ENCODE measurements at regions not wholly inside any gene's neighbourhood (a gene's known extent, or its start where the extent isn't known, plus 50 kb on each side); places are given as distances from the start of the nearest gene placed in this dataset.
"Not testable (repeated sequence)": the region's sequence is repeated elsewhere in the genome, so short reads cannot be mapped to it uniquely, and the experiment has no call there.

DNA sequence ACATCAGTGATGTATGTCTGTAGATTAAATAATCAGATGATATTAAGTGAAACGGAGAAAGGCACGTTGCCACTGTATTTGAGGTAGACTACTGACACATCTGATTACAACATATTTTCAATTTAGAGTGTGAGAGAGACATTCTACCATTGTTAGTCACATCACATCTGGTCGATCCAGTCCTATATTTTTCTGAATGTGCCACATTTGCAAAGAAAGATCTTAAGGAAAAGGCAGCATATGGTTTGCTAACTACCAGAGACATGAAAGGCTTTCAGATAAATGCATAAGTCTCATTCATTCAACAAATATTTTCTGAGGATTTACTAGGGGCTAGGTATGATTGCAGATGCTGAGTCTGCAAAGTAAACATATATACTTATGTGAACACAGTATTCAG, 114.3 kb upstream of the RUNX1 start:
- TF ChIP-seq, protein P1, sequence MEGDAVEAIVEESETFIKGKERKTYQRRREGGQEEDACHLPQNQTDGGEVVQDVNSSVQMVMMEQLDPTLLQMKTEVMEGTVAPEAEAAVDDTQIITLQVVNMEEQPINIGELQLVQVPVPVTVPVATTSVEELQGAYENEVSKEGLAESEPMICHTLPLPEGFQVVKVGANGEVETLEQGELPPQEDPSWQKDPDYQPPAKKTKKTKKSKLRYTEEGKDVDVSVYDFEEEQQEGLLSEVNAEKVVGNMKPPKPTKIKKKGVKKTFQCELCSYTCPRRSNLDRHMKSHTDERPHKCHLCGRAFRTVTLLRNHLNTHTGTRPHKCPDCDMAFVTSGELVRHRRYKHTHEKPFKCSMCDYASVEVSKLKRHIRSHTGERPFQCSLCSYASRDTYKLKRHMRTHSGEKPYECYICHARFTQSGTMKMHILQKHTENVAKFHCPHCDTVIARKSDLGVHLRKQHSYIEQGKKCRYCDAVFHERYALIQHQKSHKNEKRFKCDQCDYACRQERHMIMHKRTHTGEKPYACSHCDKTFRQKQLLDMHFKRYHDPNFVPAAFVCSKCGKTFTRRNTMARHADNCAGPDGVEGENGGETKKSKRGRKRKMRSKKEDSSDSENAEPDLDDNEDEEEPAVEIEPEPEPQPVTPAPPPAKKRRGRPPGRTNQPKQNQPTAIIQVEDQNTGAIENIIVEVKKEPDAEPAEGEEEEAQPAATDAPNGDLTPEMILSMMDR (IDR thresholded peaks at IDR 0.05; ENCODE audit: low read depth, low read length, poor library complexity, severe bottlenecking): no peak
- TF ChIP-seq EZH2phosphoT487 (IDR thresholded peaks at IDR 0.05; ENCODE audit: borderline replicate concordance, low read length): no peak
- Histone ChIP-seq H3K4me2 (ENCODE audit: low read length) (no peak overlapping the region), H3K79me2 (ENCODE audit: control insufficient read depth, low read length) (no peaks in the 10 kb centered on the region)

GRCh38 chr21:35162831-35163230, 113.7 kb upstream of the RUNX1 start:
- Histone ChIP-seq H3K4me2 (ENCODE audit: low read length) (no peak overlapping the region), H3K27me3 (ENCODE audit: control insufficient read depth, low read length) (no peaks in the 10 kb centered on the region), H3F3A (ENCODE audit: control insufficient read depth, insufficient read depth) (no peaks in the 10 kb centered on the region), H3K27ac (ENCODE audit: low read depth, low read length) (no peak overlapping the region), H3K4me1 (ENCODE audit: control insufficient read depth, low read length) (no peaks in the 10 kb centered on the region), H3K79me2 (ENCODE audit: control insufficient read depth, low read length) (no peaks in the 10 kb centered on the region), H4K20me1 (ENCODE audit: control insufficient read depth, insufficient read depth, low read depth, low read length) (no peaks in the 10 kb centered on the region), H3K4me3 (ENCODE audit: low read length) (no peak overlapping the region), H3K36me3 (ENCODE audit: control insufficient read depth, low read length) (no peaks in the 10 kb centered on the region), H3K9me2 (replicated peaks; ENCODE audit: control insufficient read depth, low read length) (no peaks in the 10 kb centered on the region), H3K9me3 (ENCODE audit: control insufficient read depth, insufficient read depth, low read length) (peaks cover 9% of the 10 kb centered on the region; the same call in 1 of the 2 replicates)
- TF ChIP-seq, protein P1 (IDR thresholded peaks at IDR 0.05; ENCODE audit: low read depth, low read length, poor library complexity, severe bottlenecking): no peak
- TF ChIP-seq EZH2phosphoT487 (IDR thresholded peaks at IDR 0.05; ENCODE audit: borderline replicate concordance, low read length): no peak

More for the DNA sequence above, 114.3 kb upstream of the RUNX1 start:
- Histone ChIP-seq H4K20me1 (ENCODE audit: control insufficient read depth, insufficient read depth, low read depth, low read length) (no peaks in the 10 kb centered on the region), H3K9me3 (ENCODE audit: control insufficient read depth, insufficient read depth, low read length) (peaks cover 6% of the 10 kb centered on the region; the same call in 1 of the 2 replicates), H3K4me1 (ENCODE audit: control insufficient read depth, low read length) (no peaks in the 10 kb centered on the region), H3K4me3 (ENCODE audit: low read length) (no peak overlapping the region), H3K27ac (ENCODE audit: low read depth, low read length) (no peak overlapping the region), H3F3A (ENCODE audit: control insufficient read depth, insufficient read depth) (no peaks in the 10 kb centered on the region), H3K9me2 (replicated peaks; ENCODE audit: control insufficient read depth, low read length) (no peaks in the 10 kb centered on the region), H3K27me3 (ENCODE audit: control insufficient read depth, low read length) (no peaks in the 10 kb centered on the region), H3K36me3 (ENCODE audit: control insufficient read depth, low read length) (no peaks in the 10 kb centered on the region)

DNA sequence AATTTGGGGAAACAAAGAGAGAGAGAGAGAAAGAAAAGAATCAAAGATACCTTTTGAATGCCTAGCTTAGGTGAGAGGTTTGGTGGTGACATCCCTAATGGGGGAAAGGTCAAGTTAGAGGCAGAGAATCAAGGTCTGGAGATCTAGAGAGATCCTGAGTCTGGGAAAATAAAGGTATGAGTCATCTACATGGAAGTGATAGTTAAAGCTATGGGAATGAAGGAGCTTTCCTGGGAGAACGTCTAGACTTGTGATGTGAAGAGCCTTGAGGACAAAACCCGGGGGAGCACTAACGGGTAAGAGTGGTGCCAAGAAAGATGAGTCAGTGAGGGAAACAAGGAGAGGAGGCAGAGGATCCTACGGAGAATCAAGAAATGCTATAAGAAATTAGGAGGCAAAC, 110.8 kb upstream of the RUNX1 start:
- Histone ChIP-seq H4K20me1 (ENCODE audit: control insufficient read depth, insufficient read depth, low read depth, low read length) (no peaks in the 10 kb centered on the region), H3F3A (ENCODE audit: control insufficient read depth, insufficient read depth) (no peaks in the 10 kb centered on the region), H3K4me3 (ENCODE audit: low read length) (no peak overlapping the region), H3K4me1 (ENCODE audit: control insufficient read depth, low read length) (no peaks in the 10 kb centered on the region), H3K4me2 (ENCODE audit: low read length) (no peak overlapping the region), H3K9me2 (replicated peaks; ENCODE audit: control insufficient read depth, low read length) (no peaks in the 10 kb centered on the region), H3K36me3 (ENCODE audit: control insufficient read depth, low read length) (no peaks in the 10 kb centered on the region), H3K27ac (ENCODE audit: low read depth, low read length) (no peak overlapping the region), H3K9me3 (ENCODE audit: control insufficient read depth, insufficient read depth, low read length) (peaks cover 12% of the 10 kb centered on the region; the same call in 1 of the 2 replicates), H3K79me2 (ENCODE audit: control insufficient read depth, low read length) (no peaks in the 10 kb centered on the region), H3K27me3 (ENCODE audit: control insufficient read depth, low read length) (no peaks in the 10 kb centered on the region)
- TF ChIP-seq EZH2phosphoT487 (IDR thresholded peaks at IDR 0.05; ENCODE audit: borderline replicate concordance, low read length): no peak
- TF ChIP-seq, protein P1 (IDR thresholded peaks at IDR 0.05; ENCODE audit: low read depth, low read length, poor library complexity, severe bottlenecking): no peak

DNA sequence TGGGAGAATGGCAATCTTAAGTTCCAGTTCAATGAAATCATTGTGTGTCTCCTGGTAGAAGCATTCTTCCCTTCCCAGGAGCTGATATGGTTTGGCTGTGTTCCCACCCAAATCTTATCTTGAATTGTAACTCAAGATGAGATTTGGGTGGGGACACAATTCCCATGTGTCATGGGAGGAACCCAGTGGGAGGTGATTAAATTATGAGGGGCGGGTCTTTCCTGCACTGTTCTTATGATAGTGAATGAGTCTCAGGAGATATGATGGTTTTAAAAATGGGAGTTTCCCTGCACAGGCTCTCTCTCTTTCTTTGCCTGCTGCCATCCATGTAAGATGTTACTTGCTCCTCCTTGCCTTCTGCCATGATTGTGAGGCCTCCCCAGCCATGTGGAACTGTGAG, 108.3 kb upstream of the RUNX1 start:
- not testable (repeated sequence) for H3K4me1 ChIP-seq (ENCODE audit: control insufficient read depth, low read length); H3K9me2 ChIP-seq (replicated peaks; ENCODE audit: control insufficient read depth, low read length); H3K4me2 ChIP-seq (ENCODE audit: low read length); H3K4me3 ChIP-seq (ENCODE audit: low read length); H4K20me1 ChIP-seq (ENCODE audit: control insufficient read depth, insufficient read depth, low read depth, low read length); H3K27me3 ChIP-seq (ENCODE audit: control insufficient read depth, low read length); H3F3A ChIP-seq (ENCODE audit: control insufficient read depth, insufficient read depth); H3K36me3 ChIP-seq (ENCODE audit: control insufficient read depth, low read length); H3K79me2 ChIP-seq (ENCODE audit: control insufficient read depth, low read length); H3K27ac ChIP-seq (ENCODE audit: low read depth, low read length)
- peaks cover 12% of the 10 kb centered on the region; the same call in 1 of the 2 replicates for H3K9me3 ChIP-seq (ENCODE audit: control insufficient read depth, insufficient read depth, low read length)

All from DOHH2 (cell line).